CD4-positive, CD25-positive, alpha-beta regulatory T cell (primary cell): ENCODE measurements at regions not wholly inside any gene's neighbourhood (a gene's known extent, or its start where the extent isn't known, plus 50 kb on each side); places are given as distances from the start of the nearest gene placed in this dataset.
A peak's percentile ranks its signal among the peaks of the same experiment; 100 is the strongest.
"Not testable (repeated sequence)": the region's sequence is repeated elsewhere in the genome, so short reads cannot be mapped to it uniquely, and the experiment has no call there.

Experiments
- ATAC-seq, 2 donors: fragments of 150-1000 bp; cut with Tn5 transposase; one replicate each; pipeline ENCODE4 v1.10.0; 2021; ENCODE audit warnings: low read depth in 2 of 2, moderate number of reproducible peaks in 2 of 2, moderate library complexity in 1 of 2
- DNase-seq, 3 donors: peaks; one replicate each; pipeline versions ENCODE4 v3.0.0 to v3.0.0-alpha.2; 2012 to 2022; ENCODE audit warnings: mixed read lengths in 1 of 3
- H3K27ac ChIP-seq: one replicate; pipeline ENCODE4 v1.7.0; 2013; ENCODE audit warnings: mild to moderate bottlenecking, low read length; ENCODE audit not compliant: insufficient read depth, poor library complexity, severe bottlenecking
- H3K27me3 ChIP-seq: one replicate; pipeline ENCODE4 v1.7.0; 2013; ENCODE audit warnings: low read length; ENCODE audit not compliant: control insufficient read depth, insufficient read depth
- H3K36me3 ChIP-seq: one replicate; pipeline ENCODE4 v1.7.0; 2013; ENCODE audit warnings: mild to moderate bottlenecking, low read length, moderate library complexity; ENCODE audit not compliant: control insufficient read depth, insufficient read depth
- H3K4me1 ChIP-seq: 2 replicates; pipeline ENCODE4 v1.7.0; 2013; ENCODE audit warnings: mild to moderate bottlenecking, low read length; ENCODE audit not compliant: insufficient read depth, control insufficient read depth, poor library complexity, severe bottlenecking
- H3K4me3 ChIP-seq: one replicate; pipeline ENCODE4 v1.7.0; 2013; ENCODE audit warnings: low read depth, mild to moderate bottlenecking, low read length, moderate library complexity
- H3K9me3 ChIP-seq, 2 experiments: 1 replicate in 1 of 2; 2 replicates in 1 of 2; pipeline ENCODE4 v1.7.0; 2013; ENCODE audit warnings: low read length in 2 of 2, mild to moderate bottlenecking in 1 of 2, moderate library complexity in 1 of 2; ENCODE audit not compliant: control insufficient read depth in 2 of 2
- H3K27ac Mint-ChIP-seq, 3 donors: one replicate each; pipeline ENCODE4 v1.8.0; 2020 to 2022; ENCODE audit warnings: mild to moderate bottlenecking in 3 of 3, mixed read lengths in 3 of 3, moderate library complexity in 2 of 3
- H3K27me3 Mint-ChIP-seq: one replicate; pipeline ENCODE4 v1.8.0; 2022; ENCODE audit warnings: mild to moderate bottlenecking, mixed read lengths
- H3K36me3 Mint-ChIP-seq: one replicate; pipeline ENCODE4 v1.8.0; 2020; ENCODE audit warnings: mixed read lengths
- H3K4me1 Mint-ChIP-seq, 4 donors: one replicate each; pipeline ENCODE4 v1.8.0; 2020 to 2022; ENCODE audit warnings: mixed read lengths in 4 of 4, mild to moderate bottlenecking in 1 of 4
- H3K4me3 Mint-ChIP-seq, 4 donors: one replicate each; pipeline ENCODE4 v1.8.0; 2020 to 2022; ENCODE audit warnings: mild to moderate bottlenecking in 4 of 4, mixed read lengths in 4 of 4, moderate library complexity in 3 of 4
- H3K9me3 Mint-ChIP-seq, 7 donors: one replicate each; pipeline ENCODE4 v1.8.0; 2020 to 2022; ENCODE audit warnings: mixed read lengths in 7 of 7, mild to moderate bottlenecking in 3 of 7, moderate library complexity in 2 of 7

- peaks cover 0 to 3% (median 0%) of the 10 kb centered on the region in 7 donors for H3K9me3 Mint-ChIP-seq
- H3K36me3 ChIP-seq: no peaks in the 10 kb centered on the region
- peak overlapping the region; percentile 79 to 95 (median 93) for H3K27ac Mint-ChIP-seq
- peak overlapping the region; percentile 69 for H3K4me3 ChIP-seq
- peak; percentile 41 to 95 (median 88) for DNase-seq
- no peaks in the 10 kb centered on the region for H3K36me3 Mint-ChIP-seq
- no peaks in the 10 kb centered on the region for H3K27me3 ChIP-seq
- H3K9me3 ChIP-seq: no peaks in the 10 kb centered on the region
- peaks cover 38% of the 10 kb centered on the region for H3K4me1 ChIP-seq
- peaks cover 18 to 48% (median 42%) of the 10 kb centered on the region in 4 donors for H3K4me1 Mint-ChIP-seq
- H3K27ac ChIP-seq: peak overlapping the region; percentile 91
- H3K4me3 Mint-ChIP-seq: peak overlapping the region; percentile 5 to 37 (median 15)
- peak; percentile 96 to 97 for ATAC-seq
- H3K27me3 Mint-ChIP-seq: no peaks in the 10 kb centered on the region
Observed at GRCh38 chr12:11981121-11981733, 89.5 kb upstream of the BCL2L14 start.

DNA sequence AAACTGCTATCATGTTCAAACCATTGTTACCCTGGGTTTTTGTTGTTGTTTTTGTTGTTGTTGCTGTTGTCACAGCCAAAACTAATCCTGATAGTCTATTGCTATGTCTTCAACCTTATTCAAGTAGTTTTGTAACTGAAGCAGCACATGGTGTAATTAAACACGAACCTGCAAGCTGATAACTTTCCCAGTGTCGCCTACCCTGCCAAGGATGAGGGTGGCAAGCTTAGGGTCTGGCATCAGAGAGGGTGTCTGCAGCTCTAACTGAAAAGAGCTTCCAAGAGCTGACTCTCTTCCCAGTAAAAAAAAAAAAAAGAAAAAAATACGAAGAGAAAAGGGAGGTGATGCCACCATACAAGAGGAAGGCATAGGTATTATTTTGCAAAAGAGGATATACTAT lies 86.3 kb upstream of the BCL2L14 start:
- H3K27me3 ChIP-seq: no peaks in the 10 kb centered on the region
- Mint-ChIP-seq H3K9me3 (peaks cover 0 to 20% (median 0%) of the 10 kb centered on the region in 7 donors), H3K4me3 (no peak overlapping the region), H3K4me1 (peaks cover 22 to 46% (median 38%) of the 10 kb centered on the region in 4 donors), H3K27ac (no peak overlapping the region), H3K36me3 (no peaks in the 10 kb centered on the region), H3K27me3 (no peaks in the 10 kb centered on the region)
- ATAC-seq: no peak
- H3K4me3 ChIP-seq: no peak overlapping the region
- no peaks in the 10 kb centered on the region for H3K36me3 ChIP-seq
- H3K4me1 ChIP-seq: peaks cover 31% of the 10 kb centered on the region
- H3K9me3 ChIP-seq: no peaks in the 10 kb centered on the region
- H3K27ac ChIP-seq: no peak overlapping the region
- no peak for DNase-seq

DNA sequence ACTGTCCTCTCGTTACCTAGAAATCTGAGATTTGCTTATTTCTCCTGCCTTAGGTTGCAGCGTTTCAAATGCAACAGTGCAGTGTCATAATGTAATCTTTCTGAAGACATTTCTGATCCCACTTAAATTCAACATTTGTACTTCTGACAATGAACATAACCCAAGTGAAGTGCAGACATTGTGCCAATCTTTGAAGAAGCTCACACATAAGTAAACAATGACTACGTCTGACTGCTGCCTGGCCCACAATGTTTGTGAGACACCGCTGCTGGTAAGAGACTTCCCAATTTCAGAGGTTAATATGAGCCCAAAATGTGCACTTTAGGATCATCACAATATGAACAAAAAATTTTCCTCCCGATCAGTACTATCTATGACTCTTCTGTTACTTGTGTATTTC lies 84.6 kb upstream of the BCL2L14 start:
- Mint-ChIP-seq H3K36me3 (no peaks in the 10 kb centered on the region), H3K4me1 (peaks cover 17 to 35% (median 24%) of the 10 kb centered on the region in 4 donors), H3K9me3 (peaks cover 0 to 20% (median 0%) of the 10 kb centered on the region in 7 donors), H3K4me3 (no peak overlapping the region), H3K27ac (no peak overlapping the region), H3K27me3 (no peaks in the 10 kb centered on the region)
- H3K4me1 ChIP-seq: peaks cover 16% of the 10 kb centered on the region
- no peak overlapping the region for H3K27ac ChIP-seq
- no peak for ATAC-seq
- H3K4me3 ChIP-seq: no peak overlapping the region
- no peaks in the 10 kb centered on the region for H3K36me3 ChIP-seq
- H3K9me3 ChIP-seq: no peaks in the 10 kb centered on the region
- no peak for DNase-seq
- no peaks in the 10 kb centered on the region for H3K27me3 ChIP-seq

- no peak for ATAC-seq
- no peak overlapping the region for H3K4me3 ChIP-seq
- no peak overlapping the region for H3K27ac ChIP-seq
- no peak overlapping the region for H3K4me3 Mint-ChIP-seq
- H3K9me3 ChIP-seq: no peaks in the 10 kb centered on the region
- no peaks in the 10 kb centered on the region for H3K27me3 Mint-ChIP-seq
- no peak for DNase-seq
- peaks cover 7 to 19% (median 12%) of the 10 kb centered on the region in 4 donors for H3K4me1 Mint-ChIP-seq
- H3K9me3 Mint-ChIP-seq: peaks cover 0 to 27% (median 4%) of the 10 kb centered on the region in 7 donors
- H3K36me3 Mint-ChIP-seq: no peaks in the 10 kb centered on the region
- H3K27me3 ChIP-seq: no peaks in the 10 kb centered on the region
- no peak overlapping the region for H3K27ac Mint-ChIP-seq
- no peaks in the 10 kb centered on the region for H3K36me3 ChIP-seq
- no peaks in the 10 kb centered on the region for H3K4me1 ChIP-seq
Observed at GRCh38 chr12:11987901-11988300, 82.8 kb upstream of the BCL2L14 start.

GRCh38 chr12:11991604-11992003 lies 79.1 kb upstream of the BCL2L14 start:
- Histone ChIP-seq H3K36me3 (no peaks in the 10 kb centered on the region), H3K27ac (no peak overlapping the region), H3K4me3 (no peak overlapping the region), H3K4me1 (no peaks in the 10 kb centered on the region), H3K9me3 (no peaks in the 10 kb centered on the region), H3K27me3 (no peaks in the 10 kb centered on the region)
- Mint-ChIP-seq H3K4me3 (no peak overlapping the region), H3K27ac (no peak overlapping the region), H3K4me1 (peaks cover under 1 to 11% (median 4%) of the 10 kb centered on the region in 4 donors), H3K9me3 (peaks cover 0 to 22% (median 6%) of the 10 kb centered on the region in 7 donors), H3K27me3 (no peaks in the 10 kb centered on the region), H3K36me3 (no peaks in the 10 kb centered on the region)
- ATAC-seq (no peak), DNase-seq (no peak)

- no peak overlapping the region for H3K4me3 ChIP-seq
- H3K9me3 ChIP-seq: no peaks in the 10 kb centered on the region
- no peak overlapping the region for H3K27ac Mint-ChIP-seq
- no peaks in the 10 kb centered on the region for H3K27me3 ChIP-seq
- ATAC-seq: no peak
- H3K27ac ChIP-seq: no peak overlapping the region
- no peaks in the 10 kb centered on the region for H3K36me3 Mint-ChIP-seq
- DNase-seq: no peak
- no peaks in the 10 kb centered on the region for H3K27me3 Mint-ChIP-seq
- H3K9me3 Mint-ChIP-seq: peaks cover 0 to 15% (median 6%) of the 10 kb centered on the region in 7 donors
- no peaks in the 10 kb centered on the region for H3K36me3 ChIP-seq
- no peak overlapping the region for H3K4me3 Mint-ChIP-seq
- H3K4me1 ChIP-seq: no peaks in the 10 kb centered on the region
- peaks cover 0 to 12% (median 6%) of the 10 kb centered on the region in 4 donors for H3K4me1 Mint-ChIP-seq
Observed at GRCh38 chr12:11992515-11992914, 78.2 kb upstream of the BCL2L14 start.

GRCh38 chr12:11998307-11998943 lies 72.3 kb upstream of the BCL2L14 start:
- not testable (repeated sequence) for H3K27ac ChIP-seq

More at GRCh38 chr12:11998307-11998943, 72.3 kb upstream of the BCL2L14 start:
- H3K4me1 Mint-ChIP-seq: peaks cover 14 to 46% (median 28%) of the 10 kb centered on the region in 4 donors
- H3K27me3 Mint-ChIP-seq, H3K9me3 Mint-ChIP-seq, H3K9me3 ChIP-seq, H3K36me3 Mint-ChIP-seq, H3K36me3 ChIP-seq, H3K27me3 ChIP-seq: not testable (repeated sequence)
- DNase-seq: peak; percentile 10 to 87 (median 72)
- peak; percentile 76 to 86 for ATAC-seq
- peak overlapping the region; percentile 79 to 92 (median 91) for H3K27ac Mint-ChIP-seq
- H3K4me3 Mint-ChIP-seq: peak overlapping the region; percentile 23 to 73 (median 57)
- Histone ChIP-seq H3K4me1 (peaks cover 13% of the 10 kb centered on the region), H3K4me3 (peak overlapping the region; percentile 52)
